KOPT-K1 (cell line): ENCODE measurements at regions not wholly inside any gene's neighbourhood (a gene's known extent, or its start where the extent isn't known, plus 50 kb on each side); places are given as distances from the start of the nearest gene placed in this dataset.
"Not testable (repeated sequence)": the region's sequence is repeated elsewhere in the genome, so short reads cannot be mapped to it uniquely, and the experiment has no call there.

Experiments
- H3K27ac ChIP-seq: fragments of 200-600 bp; sonication (generic); 2 replicates; pipeline ENCODE4 v1.5.1; 2016; ENCODE audit warnings: antibody characterized with exemption, mild to moderate bottlenecking, low read depth, low read length; ENCODE audit not compliant: poor library complexity, severe bottlenecking
- H3K36me3 ChIP-seq: fragments of 200-600 bp; sonication (generic); 2 replicates; pipeline ENCODE4 v1.5.1; 2017; ENCODE audit warnings: antibody characterized with exemption, mild to moderate bottlenecking, low read length, moderate library complexity; ENCODE audit not compliant: insufficient read depth
- H3K9me3 ChIP-seq: fragments of 200-600 bp; sonication (generic); 2 replicates; pipeline ENCODE4 v1.5.1; 2017; ENCODE audit warnings: antibody characterized with exemption, low read length, mild to moderate bottlenecking; ENCODE audit not compliant: insufficient read depth, poor library complexity, severe bottlenecking

GRCh38 chr14:55980970-55981369, 137.2 kb upstream of the PELI2 start:
- Histone ChIP-seq H3K27ac (no peak overlapping the region), H3K36me3 (no peaks in the 10 kb centered on the region), H3K9me3 (peaks cover 3% of the 10 kb centered on the region)

GRCh38 chr14:55986069-55986468, 132.1 kb upstream of the PELI2 start:
- Histone ChIP-seq H3K27ac (no peak overlapping the region), H3K36me3 (no peaks in the 10 kb centered on the region), H3K9me3 (peaks cover 2% of the 10 kb centered on the region)

GRCh38 chr14:56000846-56001245, 117.4 kb upstream of the PELI2 start:
- no peaks in the 10 kb centered on the region for H3K36me3 ChIP-seq
- H3K9me3 ChIP-seq: peaks cover 21% of the 10 kb centered on the region
- H3K27ac ChIP-seq: no peak overlapping the region

- H3K36me3 ChIP-seq: no peaks in the 10 kb centered on the region
- H3K9me3 ChIP-seq: peaks cover 22% of the 10 kb centered on the region
- H3K27ac ChIP-seq: no peak overlapping the region
These were observed 115.9 kb upstream of the PELI2 start for GRCh38 chr14:56002342-56002741.

GRCh38 chr14:56002876-56003625, 115.2 kb upstream of the PELI2 start:
- H3K36me3 ChIP-seq: no peaks in the 10 kb centered on the region
- no peak overlapping the region for H3K27ac ChIP-seq
- H3K9me3 ChIP-seq: peaks cover 27% of the 10 kb centered on the region

GRCh38 chr14:56004323-56004722, 113.9 kb upstream of the PELI2 start:
- no peaks in the 10 kb centered on the region for H3K36me3 ChIP-seq
- no peak overlapping the region for H3K27ac ChIP-seq
- H3K9me3 ChIP-seq: peaks cover 25% of the 10 kb centered on the region

GRCh38 chr14:56004786-56005185, 113.4 kb upstream of the PELI2 start:
- Histone ChIP-seq H3K9me3 (peaks cover 21% of the 10 kb centered on the region), H3K36me3 (no peaks in the 10 kb centered on the region), H3K27ac (no peak overlapping the region)

GRCh38 chr14:56005191-56006053, 112.8 kb upstream of the PELI2 start:
- Histone ChIP-seq H3K9me3 (peaks cover 15% of the 10 kb centered on the region), H3K27ac (no peak overlapping the region), H3K36me3 (no peaks in the 10 kb centered on the region)

GRCh38 chr14:56007491-56007890, 110.7 kb upstream of the PELI2 start:
- not testable (repeated sequence) for H3K36me3 ChIP-seq, H3K27ac ChIP-seq
- peaks cover 15% of the 10 kb centered on the region for H3K9me3 ChIP-seq

- Histone ChIP-seq H3K36me3 (no peaks in the 10 kb centered on the region), H3K27ac (no peak overlapping the region)
These were observed 110.1 kb upstream of the PELI2 start for GRCh38 chr14:56008150-56008549.

GRCh38 chr14:56008661-56009060, 109.5 kb upstream of the PELI2 start:
- not testable (repeated sequence) for H3K27ac ChIP-seq

More at GRCh38 chr14:56008150-56008549, 110.1 kb upstream of the PELI2 start:
- H3K9me3 ChIP-seq: peaks cover 15% of the 10 kb centered on the region

GRCh38 chr14:56023661-56024081, 94.5 kb upstream of the PELI2 start:
- no peaks in the 10 kb centered on the region for H3K9me3 ChIP-seq
- H3K27ac ChIP-seq: no peak overlapping the region
- no peaks in the 10 kb centered on the region for H3K36me3 ChIP-seq

More at GRCh38 chr14:56008661-56009060, 109.5 kb upstream of the PELI2 start:
- H3K36me3 ChIP-seq: not testable (repeated sequence)
- peaks cover 15% of the 10 kb centered on the region for H3K9me3 ChIP-seq

- Histone ChIP-seq H3K36me3 (no peaks in the 10 kb centered on the region), H3K27ac (no peak overlapping the region), H3K9me3 (no peaks in the 10 kb centered on the region)
These were observed 93.0 kb upstream of the PELI2 start for GRCh38 chr14:56025191-56025590.

GRCh38 chr14:56026506-56026905, 91.7 kb upstream of the PELI2 start:
- no peaks in the 10 kb centered on the region for H3K36me3 ChIP-seq
- H3K9me3 ChIP-seq: no peaks in the 10 kb centered on the region
- no peak overlapping the region for H3K27ac ChIP-seq

- Histone ChIP-seq H3K9me3 (no peaks in the 10 kb centered on the region), H3K36me3 (no peaks in the 10 kb centered on the region), H3K27ac (no peak overlapping the region)
These were observed 90.8 kb upstream of the PELI2 start for GRCh38 chr14:56027421-56027820.
